ENCODE measurements at regions not wholly inside any gene's neighbourhood (a gene's known extent, or its start where the extent isn't known, plus 50 kb on each side); places are given as distances from the start of the nearest gene placed in this dataset.
A peak's percentile ranks its signal among the peaks of the same experiment; 100 is the strongest.

GRCh38 chrX:117538178-117539089 is 578.2 kb downstream of the KLHL13 start:
- no peak overlapping the region for H3K27ac ChIP-seq
- TF ChIP-seq, protein P1, sequence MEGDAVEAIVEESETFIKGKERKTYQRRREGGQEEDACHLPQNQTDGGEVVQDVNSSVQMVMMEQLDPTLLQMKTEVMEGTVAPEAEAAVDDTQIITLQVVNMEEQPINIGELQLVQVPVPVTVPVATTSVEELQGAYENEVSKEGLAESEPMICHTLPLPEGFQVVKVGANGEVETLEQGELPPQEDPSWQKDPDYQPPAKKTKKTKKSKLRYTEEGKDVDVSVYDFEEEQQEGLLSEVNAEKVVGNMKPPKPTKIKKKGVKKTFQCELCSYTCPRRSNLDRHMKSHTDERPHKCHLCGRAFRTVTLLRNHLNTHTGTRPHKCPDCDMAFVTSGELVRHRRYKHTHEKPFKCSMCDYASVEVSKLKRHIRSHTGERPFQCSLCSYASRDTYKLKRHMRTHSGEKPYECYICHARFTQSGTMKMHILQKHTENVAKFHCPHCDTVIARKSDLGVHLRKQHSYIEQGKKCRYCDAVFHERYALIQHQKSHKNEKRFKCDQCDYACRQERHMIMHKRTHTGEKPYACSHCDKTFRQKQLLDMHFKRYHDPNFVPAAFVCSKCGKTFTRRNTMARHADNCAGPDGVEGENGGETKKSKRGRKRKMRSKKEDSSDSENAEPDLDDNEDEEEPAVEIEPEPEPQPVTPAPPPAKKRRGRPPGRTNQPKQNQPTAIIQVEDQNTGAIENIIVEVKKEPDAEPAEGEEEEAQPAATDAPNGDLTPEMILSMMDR (conservative IDR thresholded peaks at IDR 0.05): no peak

DNA sequence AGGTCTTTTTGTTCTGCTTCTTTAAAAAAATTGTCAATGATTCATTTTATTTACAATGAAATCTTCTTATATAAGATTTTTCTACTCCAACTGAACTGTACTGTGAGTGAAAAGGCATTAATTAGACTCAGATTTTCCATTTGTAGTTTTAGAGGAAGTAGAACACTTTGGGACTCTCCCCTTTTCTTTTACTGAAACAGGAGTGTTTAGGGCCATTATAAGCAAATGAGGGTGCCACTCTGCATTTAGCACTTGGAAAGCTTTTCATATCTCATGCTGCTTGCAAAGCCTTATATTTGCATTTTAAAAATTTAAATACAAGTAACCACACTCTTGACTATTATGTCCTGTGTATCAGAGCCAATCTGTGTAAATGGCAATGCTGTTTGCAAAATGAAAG is 584.3 kb downstream of the KLHL13 start:
- TF ChIP-seq, protein P1 (conservative IDR thresholded peaks at IDR 0.05): no peak

GRCh38 chrX:117522725-117523700 is 593.6 kb downstream of the KLHL13 start:
- no peak overlapping the region for H3K27ac ChIP-seq
- TF ChIP-seq, protein P1 (conservative IDR thresholded peaks at IDR 0.05): no peak

More for the DNA sequence above, 584.3 kb downstream of the KLHL13 start:
- H3K27ac ChIP-seq: no peak overlapping the region

GRCh38 chrX:117517994-117518393 is 598.6 kb downstream of the KLHL13 start:
- TF ChIP-seq, protein P1 (conservative IDR thresholded peaks at IDR 0.05): no peak

GRCh38 chrX:117511379-117511778 is 605.2 kb downstream of the KLHL13 start:
- TF ChIP-seq, protein P1 (conservative IDR thresholded peaks at IDR 0.05): no peak
- H3K27ac ChIP-seq: no peak overlapping the region

More at GRCh38 chrX:117517994-117518393, 598.6 kb downstream of the KLHL13 start:
- no peak overlapping the region for H3K27ac ChIP-seq

DNA sequence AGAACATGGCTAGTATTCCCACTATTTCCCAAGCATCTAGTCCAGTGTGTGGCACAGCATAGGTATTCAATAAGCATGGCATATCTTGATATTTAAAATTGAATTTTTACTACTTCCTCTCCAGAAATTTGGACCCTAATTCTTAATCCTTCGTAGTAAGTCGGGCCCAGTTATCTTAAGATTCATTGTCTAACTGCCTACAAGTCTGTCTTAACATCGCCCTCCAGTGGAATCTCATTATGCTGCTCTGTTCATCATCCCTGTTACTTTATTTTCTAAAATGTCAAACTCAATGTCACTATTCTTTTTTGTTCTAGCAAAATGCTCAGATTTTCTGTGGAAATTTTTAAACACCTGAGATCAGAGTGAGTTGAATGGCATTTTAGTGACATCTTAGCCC is 606.2 kb downstream of the KLHL13 start:
- TF ChIP-seq, protein P1 (conservative IDR thresholded peaks at IDR 0.05): 0 out of 2 replicates have a peak, but pooled peaks have one; percentile 8
- H3K27ac ChIP-seq: no peak overlapping the region

- TF ChIP-seq, protein P1 (conservative IDR thresholded peaks at IDR 0.05): no peak
These were observed 608.6 kb downstream of the KLHL13 start for GRCh38 chrX:117508021-117508420.

More at GRCh38 chrX:117508021-117508420, 608.6 kb downstream of the KLHL13 start:
- no peak overlapping the region for H3K27ac ChIP-seq
